SIG-M5 (cell line): ENCODE measurements at regions not wholly inside any gene's neighbourhood (a gene's known extent, or its start where the extent isn't known, plus 50 kb on each side); places are given as distances from the start of the nearest gene placed in this dataset.
"Not testable (repeated sequence)": the region's sequence is repeated elsewhere in the genome, so short reads cannot be mapped to it uniquely, and the experiment has no call there.

Experiments used
- DNase-seq: peaks from one replicate; lab custom pipeline; 2025; lab: John Stamatoyannopoulos, UW

DNA sequence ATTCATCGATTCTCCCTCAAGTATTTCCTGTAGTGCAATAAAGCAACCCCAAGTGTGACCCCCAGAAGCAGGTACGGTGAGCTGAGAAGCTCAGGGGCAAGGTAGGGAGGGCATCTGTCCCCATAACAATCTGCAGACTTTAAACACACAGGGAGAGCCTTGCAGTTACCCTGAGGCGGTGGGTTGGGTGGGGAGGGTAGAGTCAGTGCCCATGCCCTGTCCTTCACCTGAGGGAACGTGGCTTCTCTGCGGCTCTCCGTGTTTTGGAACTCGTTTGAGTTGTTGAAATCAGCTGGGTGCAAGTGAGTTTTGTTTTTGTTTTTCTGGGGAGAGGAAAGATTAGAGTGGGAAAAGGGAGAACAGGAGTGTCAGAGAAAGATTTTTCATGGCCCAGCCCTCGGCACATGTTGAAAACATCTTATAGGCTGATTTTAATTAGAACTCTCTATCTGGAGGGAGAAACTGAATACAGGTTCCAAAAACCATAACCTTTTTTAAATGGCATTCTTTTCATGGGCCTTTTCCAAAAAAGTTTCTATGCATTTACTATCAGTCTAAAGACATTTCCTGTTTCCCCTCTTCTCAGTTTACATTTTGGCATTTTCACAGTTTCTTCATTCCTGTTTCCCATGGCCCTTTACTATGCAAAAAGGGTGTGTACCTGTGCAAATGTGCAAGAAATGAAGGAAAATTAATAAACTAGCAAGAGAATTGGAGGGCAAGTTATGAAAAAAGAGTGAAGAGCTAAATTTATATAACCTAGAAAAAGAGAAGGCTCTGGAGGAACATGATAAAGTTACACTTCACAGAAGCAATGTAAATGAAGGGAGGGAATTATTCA lies 266.5 kb upstream of the VLDLR start:
- DNase-seq: no peak

DNA sequence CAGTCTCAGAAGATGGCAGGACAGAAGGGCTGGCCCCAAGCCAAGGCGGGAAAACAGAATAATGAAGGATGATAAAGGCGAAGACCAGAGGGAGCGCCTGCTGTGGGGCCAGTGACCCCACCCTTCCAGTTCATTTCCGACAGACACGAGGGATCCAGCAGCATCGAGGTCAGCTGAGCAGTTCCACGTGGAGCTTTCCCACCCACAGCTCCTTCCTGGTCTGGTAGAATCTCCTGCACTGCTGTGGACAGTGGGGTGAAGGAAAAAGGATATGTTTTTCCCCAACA lies 265.9 kb upstream of the VLDLR start:
- no peak for DNase-seq

DNA sequence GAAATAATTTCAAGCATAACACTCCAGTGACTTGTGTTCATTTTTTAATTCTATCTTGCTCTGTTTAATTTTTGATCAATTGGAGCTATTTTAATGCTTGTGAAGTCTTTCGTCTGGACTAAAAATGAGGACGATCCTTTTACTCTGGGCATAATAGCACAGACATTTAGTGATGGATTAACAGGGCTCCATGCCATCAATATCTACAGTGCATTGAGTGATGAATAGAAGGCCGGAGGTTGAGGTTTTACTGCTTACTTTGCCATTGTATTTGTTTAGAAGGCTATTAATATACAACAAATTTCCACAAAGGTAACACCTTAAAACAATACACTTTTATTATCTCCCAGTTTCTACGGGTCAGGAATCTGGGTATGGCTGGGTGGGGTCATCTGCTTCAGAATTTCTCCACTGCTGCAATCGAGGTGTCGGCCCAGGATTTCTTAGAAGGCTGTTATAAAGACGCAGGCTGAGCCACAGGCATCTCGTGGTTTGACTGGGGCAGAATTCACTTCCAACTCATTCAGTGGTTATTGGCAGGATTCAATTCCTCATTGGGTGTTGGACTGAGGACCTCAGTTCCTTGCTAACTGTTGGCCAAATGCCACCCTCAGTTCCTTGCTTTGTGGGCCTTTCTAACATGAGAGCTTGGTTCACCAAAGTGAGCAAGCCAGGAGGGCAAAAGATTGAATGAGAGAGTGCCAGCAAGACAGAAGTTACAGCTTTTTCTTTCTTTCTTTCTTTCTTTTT lies 265.4 kb upstream of the VLDLR start:
- DNase-seq: no peak

DNA sequence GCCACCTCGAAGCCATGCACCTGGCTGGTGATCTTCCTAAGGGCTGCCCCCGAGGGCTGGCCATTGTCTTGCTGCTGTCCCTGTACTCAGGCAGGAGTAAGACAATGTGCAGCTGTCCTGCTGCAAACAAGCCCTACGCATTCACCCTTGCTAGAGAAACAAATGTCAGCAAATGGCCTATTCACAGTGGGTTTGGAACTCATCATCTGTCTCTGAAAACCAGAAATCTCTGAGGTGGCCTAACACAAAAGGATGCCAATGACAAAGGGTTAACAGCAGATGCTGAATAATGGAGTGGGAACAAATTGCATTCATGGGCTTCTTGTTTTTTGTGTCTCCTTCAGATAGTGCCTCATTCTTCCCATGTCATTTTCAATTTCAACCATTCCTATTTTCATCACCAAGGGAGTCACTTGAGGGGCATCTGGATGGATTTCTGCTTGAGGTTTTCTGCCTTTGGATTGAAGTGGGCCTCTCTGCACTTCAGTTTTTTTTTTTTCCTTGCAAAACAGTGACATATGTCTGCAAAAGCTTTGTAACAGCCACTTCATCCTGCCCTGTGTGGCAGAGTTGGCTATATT lies 261.6 kb upstream of the VLDLR start:
- DNase-seq: no peak

DNA sequence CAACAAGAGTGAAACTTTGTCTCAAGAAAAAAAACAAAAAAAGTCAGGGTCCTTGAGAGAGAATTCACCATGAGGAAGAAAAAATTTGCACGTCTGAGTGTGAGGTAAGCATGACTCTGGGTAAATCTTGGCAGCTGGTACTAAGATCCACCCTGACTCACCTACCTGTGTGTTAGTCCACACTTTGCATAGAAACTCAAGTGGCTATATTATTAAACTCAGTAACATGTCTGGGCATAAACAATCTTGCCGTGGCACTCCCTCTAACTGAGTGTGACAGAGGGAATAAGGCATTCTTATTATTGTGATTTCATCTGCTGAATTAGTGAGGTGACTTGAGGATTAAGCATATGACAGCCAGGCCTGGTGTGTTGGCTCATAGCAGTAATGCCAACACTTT lies 259.4 kb upstream of the VLDLR start:
- DNase-seq: no peak

DNA sequence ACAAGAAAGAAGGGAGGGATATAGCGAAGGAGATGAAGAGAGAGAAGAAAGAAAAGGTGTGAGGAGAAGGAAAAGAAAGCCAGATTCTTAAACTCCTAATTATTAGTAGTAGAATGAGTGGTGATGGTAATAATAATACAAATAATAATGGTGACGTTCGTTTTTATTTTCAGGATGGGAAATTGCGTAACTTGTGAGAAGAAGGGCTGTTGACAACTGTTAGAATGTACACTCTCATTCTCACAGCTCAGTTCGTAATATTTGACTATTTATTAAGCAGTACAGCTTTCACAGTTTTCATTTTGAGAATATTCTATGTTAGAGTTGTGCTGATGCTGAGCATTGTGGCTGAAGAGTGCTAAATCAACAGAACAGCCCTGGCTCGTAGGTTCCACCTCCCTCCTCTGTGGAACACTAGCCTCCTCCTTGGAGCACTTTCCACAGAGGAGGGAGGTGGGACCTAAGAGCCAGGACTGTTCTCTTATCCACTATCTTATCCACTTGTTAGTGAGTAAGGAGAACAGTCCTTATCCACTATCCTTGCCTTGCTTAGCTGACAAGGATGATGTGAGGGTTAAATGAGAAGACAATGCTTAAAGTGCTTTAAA lies 258.3 kb upstream of the VLDLR start:
- DNase-seq: no peak

DNA sequence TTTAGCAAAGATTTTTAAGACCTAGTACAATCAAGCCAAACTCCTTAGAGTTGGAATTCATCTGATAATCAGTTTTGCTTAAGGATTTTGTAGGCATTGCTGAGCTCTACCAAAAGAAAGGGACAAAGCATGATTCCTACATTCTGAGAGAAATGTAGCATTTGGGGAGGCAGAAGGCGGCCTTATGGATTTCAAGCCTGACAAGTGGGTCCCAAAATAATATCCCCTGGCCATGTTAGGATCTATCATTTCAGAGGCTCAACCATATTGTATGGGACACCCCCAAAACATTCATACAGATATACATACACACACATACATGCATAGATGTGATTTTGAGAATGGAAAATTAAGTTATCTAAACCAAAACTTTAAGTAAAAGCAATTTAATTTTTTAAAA lies 257.8 kb upstream of the VLDLR start:
- no peak for DNase-seq

DNA sequence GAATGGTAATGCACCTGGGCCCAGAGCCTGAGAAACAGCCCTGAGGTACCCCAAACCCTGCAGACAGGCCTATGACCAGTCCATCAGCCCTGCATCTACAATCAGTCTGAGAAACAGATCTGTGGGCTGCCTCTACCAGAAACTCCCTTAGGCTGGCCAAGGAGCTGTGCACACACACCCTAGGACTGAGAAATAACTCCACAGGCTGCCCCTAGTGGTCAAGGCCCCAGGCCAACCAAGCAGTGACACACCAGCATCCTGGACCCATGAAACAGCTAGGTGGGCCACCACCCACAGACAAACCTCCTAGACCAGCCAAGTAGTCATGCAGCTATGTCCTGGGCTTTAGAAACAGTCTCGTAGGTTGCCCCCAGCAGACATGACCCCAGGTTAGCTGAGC lies 253.6 kb upstream of the VLDLR start:
- DNase-seq: no peak

DNA sequence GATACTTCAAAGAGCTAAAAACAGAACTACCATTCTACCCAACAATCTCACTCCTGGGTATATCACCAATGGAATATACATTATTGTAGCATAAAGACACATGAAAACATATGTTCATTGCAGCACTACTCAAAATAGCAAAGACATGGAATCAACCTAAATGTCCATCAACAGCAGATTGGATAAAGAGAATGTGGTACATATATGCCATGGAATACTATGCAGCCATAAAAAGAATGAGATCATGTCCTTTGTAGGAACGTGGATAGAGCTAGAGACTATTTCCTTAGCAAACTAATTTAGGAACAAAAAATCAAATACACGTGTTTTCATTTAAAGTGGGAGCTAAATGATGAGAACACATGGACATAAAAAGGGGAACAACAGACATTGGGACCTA lies 247.9 kb upstream of the VLDLR start:
- DNase-seq: no peak

DNA sequence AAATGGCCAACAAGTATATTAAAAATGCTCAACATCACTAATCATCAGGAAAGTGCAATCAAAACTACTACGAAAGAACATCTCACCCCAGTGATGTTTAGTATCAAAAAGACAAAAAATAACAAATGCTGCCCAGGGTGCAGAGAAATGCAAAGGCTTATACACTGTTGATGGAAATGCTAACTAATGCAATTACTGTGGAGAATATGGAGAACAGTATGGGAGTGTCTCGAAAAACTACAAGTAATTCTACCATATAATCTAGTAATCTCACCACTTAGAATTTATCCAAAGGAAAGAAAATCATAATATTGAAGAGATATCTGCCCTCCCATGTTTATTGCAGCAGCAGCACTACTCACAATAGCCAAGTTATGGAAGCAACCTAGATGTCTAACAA lies 246.5 kb upstream of the VLDLR start:
- DNase-seq: no peak

DNA sequence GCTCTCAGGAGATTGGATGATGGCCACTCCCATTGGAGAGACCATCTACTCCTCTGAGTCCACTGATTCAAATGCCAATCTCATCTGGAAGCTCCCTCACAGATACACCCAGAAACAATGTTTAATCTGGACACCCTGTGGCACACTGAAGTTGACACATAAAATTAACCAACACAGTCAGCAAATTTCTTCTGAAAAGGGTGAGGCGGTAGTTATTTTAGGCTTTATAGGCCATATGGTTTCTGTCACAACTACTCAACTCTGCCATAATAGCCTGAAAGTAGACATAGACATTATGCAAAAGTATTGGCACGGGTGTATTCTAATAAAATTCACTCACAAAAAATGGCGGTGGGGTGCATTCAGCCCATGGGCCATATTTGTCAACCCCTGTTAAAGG lies 244.5 kb upstream of the VLDLR start:
- DNase-seq: no peak

DNA sequence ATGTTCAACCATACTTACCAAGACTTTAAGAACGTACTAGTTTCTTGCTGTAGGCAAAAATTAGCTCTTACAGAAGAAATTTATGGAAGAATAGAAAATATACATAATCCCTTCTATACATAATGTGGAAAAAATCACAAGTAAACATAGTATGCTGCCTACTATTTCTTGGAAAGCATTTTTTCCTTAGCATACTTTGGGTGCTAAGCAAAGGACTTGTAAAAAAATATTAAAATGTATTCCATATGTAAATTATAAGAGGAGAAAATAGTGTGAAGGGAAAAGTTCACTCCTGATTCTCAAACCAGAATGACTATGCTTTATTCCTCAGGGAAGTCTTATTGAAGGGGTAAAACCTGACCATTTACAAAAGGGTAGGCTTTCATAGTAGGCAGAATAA lies 243.8 kb upstream of the VLDLR start:
- DNase-seq: no peak

DNA sequence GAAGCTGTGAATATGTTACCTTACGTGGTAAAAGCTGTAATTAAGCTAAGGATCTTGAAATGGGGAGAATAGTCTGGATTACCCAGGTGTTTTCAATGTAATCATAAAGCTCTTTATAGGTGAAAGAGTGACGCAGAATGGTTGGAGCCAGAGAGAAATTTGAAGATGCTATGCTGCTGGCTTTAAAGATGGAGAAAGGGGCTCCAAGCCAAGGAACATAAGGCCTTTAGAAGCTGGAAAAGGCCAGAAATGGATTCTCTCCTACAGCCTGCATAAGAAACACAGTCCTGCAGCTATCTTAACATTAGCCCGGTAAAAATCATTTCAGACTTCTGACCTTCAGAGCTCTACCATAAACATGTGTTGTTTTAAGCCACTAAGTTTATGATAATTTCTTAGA lies 243.3 kb upstream of the VLDLR start:
- no peak for DNase-seq

DNA sequence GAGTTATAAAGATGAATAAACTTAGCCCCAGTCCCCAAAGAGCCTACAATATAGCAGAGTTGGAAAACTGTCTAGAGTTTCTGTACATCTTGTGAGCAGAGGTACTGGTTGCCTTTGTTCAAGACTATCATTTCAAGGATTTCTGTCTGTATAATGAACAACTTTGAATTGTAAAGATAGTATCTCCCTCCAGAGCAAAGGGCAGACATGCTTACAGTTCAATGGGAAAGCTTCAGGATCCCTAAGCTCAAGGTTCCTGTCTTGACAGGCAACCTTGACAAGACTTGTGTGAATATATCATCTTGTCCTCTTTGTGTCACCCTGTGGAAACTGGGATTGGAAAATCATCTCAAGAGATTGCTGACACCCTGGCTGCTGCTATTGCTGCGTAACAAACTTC lies 242.8 kb upstream of the VLDLR start:
- DNase-seq: no peak

DNA sequence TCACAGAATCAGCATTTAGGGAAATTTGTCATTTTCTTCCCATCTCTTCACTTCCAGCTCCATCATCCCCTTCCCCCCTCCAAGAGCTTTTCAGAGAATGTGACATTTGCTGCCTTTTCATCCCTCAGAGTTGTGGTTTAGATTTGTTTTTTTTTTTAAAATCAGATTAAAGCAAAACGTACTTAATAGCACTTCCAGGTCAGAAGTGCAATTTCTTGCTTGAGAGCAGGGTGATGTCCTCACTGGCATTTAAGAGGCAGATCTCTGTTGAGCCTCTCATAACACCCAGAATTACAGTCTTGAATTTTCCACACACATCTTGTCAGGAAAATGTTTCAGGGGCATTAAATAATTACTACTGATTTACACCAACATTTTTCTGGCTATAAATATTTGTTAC lies 236.8 kb upstream of the VLDLR start:
- no peak for DNase-seq

DNA sequence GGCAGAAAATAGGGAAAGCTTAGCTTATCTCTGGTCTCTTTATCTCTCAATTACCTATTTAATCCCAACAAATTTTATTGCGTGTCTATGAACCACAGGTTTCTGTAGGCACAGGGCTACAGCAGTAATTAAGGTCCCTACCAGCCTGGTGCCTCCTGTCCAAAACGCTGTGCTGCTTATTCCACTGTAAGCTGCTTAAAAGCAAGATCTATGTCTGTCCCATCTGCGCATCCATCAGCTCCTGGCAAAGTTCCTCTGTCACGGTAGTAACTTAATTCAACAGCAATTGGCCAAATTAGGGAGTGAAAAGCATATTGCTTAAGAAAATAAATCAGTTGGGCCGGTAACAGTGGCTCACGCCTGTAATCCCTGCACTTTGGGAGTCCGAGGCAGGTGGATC lies 235.8 kb upstream of the VLDLR start:
- no peak for DNase-seq

DNA sequence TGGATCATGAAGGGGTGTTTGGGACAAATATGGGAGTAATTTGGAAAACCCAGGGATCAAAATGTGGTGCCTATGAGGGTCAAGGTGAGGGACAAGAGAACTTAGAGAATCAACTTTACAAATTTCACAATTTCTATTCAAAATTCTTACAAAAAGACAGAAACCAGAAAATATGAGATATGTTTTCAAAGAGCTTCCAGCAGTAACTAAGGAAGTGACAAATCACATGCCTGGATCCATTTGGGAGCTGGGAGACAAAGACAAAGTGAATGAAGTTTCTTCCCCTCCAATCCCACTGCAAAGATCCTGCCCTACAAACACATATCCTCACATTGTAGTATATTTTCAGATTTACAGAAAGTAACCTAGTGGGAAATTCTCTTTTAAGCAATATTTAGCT lies 235.0 kb upstream of the VLDLR start:
- no peak for DNase-seq

DNA sequence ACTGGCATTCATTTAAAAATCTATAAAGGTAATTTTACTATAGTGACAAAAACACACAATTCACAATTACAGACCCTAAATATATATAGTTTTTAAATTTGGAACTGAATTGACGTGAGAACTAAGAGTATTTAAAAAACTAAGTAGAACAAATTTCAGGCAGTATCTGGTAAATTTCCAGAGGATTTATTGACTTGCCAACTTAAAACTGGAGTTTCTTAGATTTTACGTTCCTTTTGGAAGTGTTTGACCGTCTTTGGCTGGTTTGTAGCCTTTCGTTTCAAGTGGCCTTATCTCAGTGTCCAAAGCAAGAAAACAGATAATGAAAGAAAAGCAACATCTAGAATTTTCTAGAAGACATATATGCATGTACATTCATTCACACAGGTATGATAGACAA lies 234.4 kb upstream of the VLDLR start:
- DNase-seq: no peak

DNA sequence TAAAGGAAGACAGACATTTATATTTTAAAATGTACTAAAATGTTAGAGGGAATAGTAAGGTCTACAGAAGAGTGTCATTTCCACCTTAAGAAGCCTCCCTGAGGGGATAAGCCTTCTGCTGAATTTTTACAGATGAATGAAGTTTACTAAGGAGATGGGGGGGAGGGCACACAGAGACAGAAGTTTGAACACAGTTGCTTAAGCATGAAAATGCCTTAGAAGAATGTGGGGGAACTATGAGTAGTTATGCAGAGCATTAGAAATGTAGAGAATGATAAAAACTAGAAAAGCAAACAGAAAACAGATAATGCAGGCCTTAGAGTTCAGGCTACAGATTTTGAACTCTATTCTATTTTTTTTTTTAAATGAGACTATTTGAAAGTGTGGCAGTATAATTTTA lies 232.2 kb upstream of the VLDLR start:
- no peak for DNase-seq

DNA sequence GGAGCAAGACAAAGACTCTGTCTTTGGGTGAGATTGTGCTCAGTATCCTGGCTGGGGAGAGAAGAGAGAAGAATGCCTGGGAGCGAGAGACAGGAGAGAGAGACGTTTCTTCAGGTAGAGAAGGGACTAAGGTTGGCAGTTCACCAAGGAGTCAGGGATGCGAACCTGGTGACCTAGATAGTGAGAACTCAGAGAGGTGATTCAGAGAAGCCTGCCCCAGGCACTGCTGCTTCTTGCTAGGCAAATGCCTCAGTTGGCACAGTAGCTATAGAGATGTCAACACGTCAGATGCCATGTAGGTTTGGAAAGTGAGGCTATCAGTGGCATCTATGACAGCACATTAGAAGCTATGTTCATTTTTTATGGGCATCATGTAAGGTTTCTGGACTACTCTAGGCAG lies 231.6 kb upstream of the VLDLR start:
- DNase-seq: no peak

DNA sequence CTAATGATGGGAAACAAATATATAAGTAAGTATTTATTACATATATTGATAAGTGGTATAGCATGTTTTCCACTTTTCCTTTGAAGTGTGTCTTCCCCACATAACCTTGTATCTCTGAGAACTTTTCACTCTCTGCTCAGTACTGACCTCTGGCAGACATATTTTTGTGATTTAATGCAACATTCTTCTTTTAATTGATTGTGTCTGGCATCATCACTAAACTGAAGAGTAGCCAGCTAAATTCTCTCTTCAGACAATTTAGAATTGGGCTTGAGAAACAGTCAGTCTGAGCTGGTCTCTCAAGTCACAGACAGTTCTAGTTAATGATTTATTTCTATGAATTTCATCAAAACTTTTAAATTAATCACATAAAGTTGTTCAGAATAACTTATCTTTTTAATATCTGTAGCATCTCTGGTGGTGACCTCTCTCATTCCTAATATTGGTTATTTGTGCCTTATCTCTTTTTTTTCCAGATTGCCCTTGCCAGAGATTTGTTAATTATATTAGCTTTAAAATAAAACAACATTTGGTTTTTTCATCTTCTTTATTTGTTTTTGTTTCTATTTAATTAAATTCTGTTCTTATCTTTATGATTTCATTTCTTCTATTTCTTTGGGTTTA lies 230.0 kb upstream of the VLDLR start:
- not testable (repeated sequence) for DNase-seq

DNA sequence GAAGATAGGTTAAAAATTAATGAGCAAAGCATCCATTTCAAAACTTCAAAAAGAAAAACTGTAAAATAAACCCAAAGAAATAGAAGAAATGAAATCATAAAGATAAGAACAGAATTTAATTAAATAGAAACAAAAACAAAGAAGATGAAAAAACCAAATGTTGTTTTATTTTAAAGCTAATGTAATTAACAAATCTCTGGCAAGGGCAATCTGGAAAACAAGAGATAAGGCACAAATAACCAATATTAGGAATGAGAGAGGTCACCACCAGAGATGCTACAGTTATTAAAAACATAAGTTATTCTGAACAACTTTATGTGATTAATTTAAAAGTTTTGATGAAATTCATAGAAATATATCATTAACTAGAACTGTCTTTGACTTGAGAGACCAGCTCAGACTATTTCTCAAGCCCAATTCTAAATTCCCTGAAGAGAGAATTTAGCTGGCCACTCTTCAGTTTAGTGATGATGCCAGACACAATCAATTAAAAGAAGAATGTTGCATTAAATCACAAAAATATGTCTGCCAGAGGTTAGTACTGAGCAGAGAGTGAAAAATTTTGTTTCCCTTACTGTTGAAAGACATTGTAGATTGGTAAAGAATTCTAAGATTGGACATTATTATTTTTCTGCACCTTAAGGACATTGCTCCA lies 227.4 kb upstream of the VLDLR start:
- DNase-seq: not testable (repeated sequence)
